HEK293T (cell line): ENCODE measurements at regions not wholly inside any gene's neighbourhood (a gene's known extent, or its start where the extent isn't known, plus 50 kb on each side); places are given as distances from the start of the nearest gene placed in this dataset.

Experiments used
- BHLHE40 ChIP-seq: fragments of 450-650 bp; IDR thresholded peaks from 2 replicates; pipeline ENCODE4 v1.6.1; 2016; ENCODE audit warnings: mild to moderate bottlenecking, moderate library complexity, borderline replicate concordance
- ELF4 ChIP-seq: fragments of 450-650 bp; IDR thresholded peaks from 2 replicates; pipeline ENCODE4 v1.6.1; 2017; ENCODE audit warnings: antibody characterized with exemption
- FOXA1 ChIP-seq: fragments of 450-650 bp; IDR thresholded peaks from 2 replicates; pipeline ENCODE4 v1.6.1; 2016; ENCODE audit warnings: mild to moderate bottlenecking
- FOXM1 ChIP-seq: fragments of 450-650 bp; IDR thresholded peaks from 2 replicates; pipeline ENCODE4 v1.6.1; 2017; ENCODE audit warnings: mild to moderate bottlenecking, borderline replicate concordance
- LEF1 ChIP-seq: fragments of 450-650 bp; IDR thresholded peaks from 2 replicates; pipeline ENCODE4 v1.6.1; 2017; ENCODE audit warnings: mild to moderate bottlenecking, borderline replicate concordance
- NFRKB ChIP-seq: fragments of 450-650 bp; IDR thresholded peaks from 2 replicates; pipeline ENCODE4 v1.6.1; 2016; ENCODE audit warnings: mild to moderate bottlenecking, moderate library complexity
- SP1 ChIP-seq: fragments of 450-650 bp; IDR thresholded peaks from 2 replicates; pipeline ENCODE4 v1.6.1; 2017
- SUZ12 ChIP-seq: fragments of 450-650 bp; IDR thresholded peaks from 2 replicates; pipeline ENCODE4 v1.6.1; 2016; ENCODE audit warnings: mild to moderate bottlenecking
- TARDBP ChIP-seq: fragments of 450-650 bp; IDR thresholded peaks from 2 replicates; pipeline ENCODE4 v1.6.1; 2016
- TF ChIP-seq, protein P1 (sequence below): fragments of 450-650 bp; IDR thresholded peaks from 2 replicates; pipeline ENCODE4 v1.6.1; 2016

GRCh38 chr13:26476111-26476781 lies 81.2 kb upstream of the WASF3 start:
- TF ChIP-seq TARDBP (no peak), BHLHE40 (no peak), FOXA1 (no peak), LEF1 (no peak), SP1 (no peak), SUZ12 (no peak), ELF4 (no peak), FOXM1 (no peak), NFRKB (no peak)
- TF ChIP-seq, protein P1, sequence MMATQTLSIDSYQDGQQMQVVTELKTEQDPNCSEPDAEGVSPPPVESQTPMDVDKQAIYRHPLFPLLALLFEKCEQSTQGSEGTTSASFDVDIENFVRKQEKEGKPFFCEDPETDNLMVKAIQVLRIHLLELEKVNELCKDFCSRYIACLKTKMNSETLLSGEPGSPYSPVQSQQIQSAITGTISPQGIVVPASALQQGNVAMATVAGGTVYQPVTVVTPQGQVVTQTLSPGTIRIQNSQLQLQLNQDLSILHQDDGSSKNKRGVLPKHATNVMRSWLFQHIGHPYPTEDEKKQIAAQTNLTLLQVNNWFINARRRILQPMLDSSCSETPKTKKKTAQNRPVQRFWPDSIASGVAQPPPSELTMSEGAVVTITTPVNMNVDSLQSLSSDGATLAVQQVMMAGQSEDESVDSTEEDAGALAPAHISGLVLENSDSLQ: no peak
